HG03460 (cell line): ENCODE measurements at regions not wholly inside any gene's neighbourhood (a gene's known extent, or its start where the extent isn't known, plus 50 kb on each side); places are given as distances from the start of the nearest gene placed in this dataset.

ENCODE experiments used
- ATAC-seq: cut with Tn5 transposase; IDR thresholded peaks from one replicate; pipeline ENCODE4 v1.9.1; 2021; ENCODE audit not compliant: unreplicated experiment

- ATAC-seq: no peak
Observed at GRCh38 chr3:127405791-127406190, 117.9 kb upstream of the PRR20G start.

GRCh38 chr3:127405010-127405598, 117.3 kb upstream of the PRR20G start:
- no peak for ATAC-seq

GRCh38 chr3:127404221-127405009, 116.6 kb upstream of the PRR20G start:
- no peak for ATAC-seq

GRCh38 chr3:127403795-127404194, 115.9 kb upstream of the PRR20G start:
- ATAC-seq: no peak

- no peak for ATAC-seq
Observed at GRCh38 chr3:127399154-127399553, 111.3 kb upstream of the PRR20G start.

GRCh38 chr3:127396473-127396872, 108.6 kb upstream of the PRR20G start:
- no peak for ATAC-seq

GRCh38 chr3:127395663-127396355, 108.0 kb upstream of the PRR20G start:
- ATAC-seq: no peak

GRCh38 chr3:127394984-127395662, 107.3 kb upstream of the PRR20G start:
- no peak for ATAC-seq

- no peak for ATAC-seq
Observed at GRCh38 chr3:127394031-127394430, 106.2 kb upstream of the PRR20G start.

GRCh38 chr3:127393131-127393820, 105.4 kb upstream of the PRR20G start:
- no peak for ATAC-seq

- ATAC-seq: no peak
Observed at GRCh38 chr3:127392156-127392490, 104.3 kb upstream of the PRR20G start.

GRCh38 chr3:127391436-127392155, 103.8 kb upstream of the PRR20G start:
- no peak for ATAC-seq

GRCh38 chr3:127390365-127391025, 102.6 kb upstream of the PRR20G start:
- ATAC-seq: no peak

GRCh38 chr3:127389913-127390312, 102.1 kb upstream of the PRR20G start:
- ATAC-seq: no peak

- no peak for ATAC-seq
Observed at GRCh38 chr3:127389420-127389819, 101.6 kb upstream of the PRR20G start.

- ATAC-seq: no peak
Observed at GRCh38 chr3:127388427-127388826, 100.6 kb upstream of the PRR20G start.

- no peak for ATAC-seq
Observed at GRCh38 chr3:127387556-127388153, 99.8 kb upstream of the PRR20G start.

- ATAC-seq: no peak
Observed at GRCh38 chr3:127387119-127387518, 99.3 kb upstream of the PRR20G start.

GRCh38 chr3:127386490-127386889, 98.6 kb upstream of the PRR20G start:
- ATAC-seq: no peak

GRCh38 chr3:127385540-127385870, 97.7 kb upstream of the PRR20G start:
- ATAC-seq: no peak
